Neural progenitor cell (in vitro differentiated cells): ENCODE measurements at regions not wholly inside any gene's neighbourhood (a gene's known extent, or its start where the extent isn't known, plus 50 kb on each side); places are given as distances from the start of the nearest gene placed in this dataset.

ENCODE experiments used
- CTCF ChIP-seq: fragments of 200-600 bp; sonication (generic); IDR thresholded peaks from 2 replicates; pipeline ENCODE4 v1.5.1; 2017; ENCODE audit warnings: antibody characterized with exemption, mild to moderate bottlenecking
- EZH2 ChIP-seq: fragments of 200-600 bp; sonication (generic); IDR thresholded peaks from 2 replicates; pipeline ENCODE4 v1.6.1; 2017; ENCODE audit warnings: antibody characterized with exemption, mild to moderate bottlenecking, moderate library complexity

DNA sequence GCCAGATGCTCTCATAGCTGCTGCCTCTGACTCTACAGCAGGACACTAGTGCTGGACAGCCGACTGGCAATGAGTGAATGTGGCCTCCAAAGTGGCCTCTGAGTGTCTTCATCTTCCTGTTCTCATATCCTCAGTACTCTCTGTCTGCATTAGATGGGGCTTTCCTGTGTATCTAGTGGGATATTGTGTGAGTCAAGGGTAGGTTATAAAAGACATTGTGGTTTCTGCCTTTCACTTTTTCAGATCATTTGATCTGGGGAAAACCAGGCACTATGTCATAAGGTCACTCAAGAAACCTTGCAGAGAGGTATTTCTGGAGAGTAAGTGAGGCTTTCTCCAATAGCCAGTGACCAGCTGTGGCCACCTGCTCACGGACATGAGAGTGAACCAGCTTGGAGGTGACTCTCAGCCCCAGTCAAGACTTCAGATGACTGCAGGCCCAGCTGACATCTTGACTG is 333.6 kb upstream of the NCAM1 start:
- TF ChIP-seq CTCF: no peak
- no peak for TF ChIP-seq EZH2
